GM21390 (cell line): ENCODE measurements at regions not wholly inside any gene's neighbourhood (a gene's known extent, or its start where the extent isn't known, plus 50 kb on each side); places are given as distances from the start of the nearest gene placed in this dataset.

Experiments
- ATAC-seq: cut with Tn5 transposase; IDR thresholded peaks from one replicate; pipeline ENCODE4 v1.9.1; 2021; ENCODE audit not compliant: unreplicated experiment

DNA sequence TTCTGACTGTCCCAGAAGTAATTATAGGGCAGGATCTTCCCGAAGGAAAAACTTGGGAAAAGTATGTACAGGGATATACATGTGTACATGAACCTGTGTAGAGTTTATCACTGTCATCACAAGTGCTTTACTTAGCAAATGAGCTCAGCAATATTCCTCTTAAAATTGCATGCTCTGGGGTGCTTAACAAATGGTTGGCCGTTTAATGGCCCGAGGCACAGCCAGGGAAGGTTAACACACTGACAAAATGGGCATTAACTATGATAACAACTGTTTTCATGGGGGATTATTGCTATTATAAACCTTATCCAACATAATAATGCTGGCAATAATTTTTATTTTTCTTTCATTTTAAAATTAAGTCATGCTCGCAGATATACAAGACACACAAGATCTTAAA, 459.3 kb downstream of the TUSC7 start:
- no peak for ATAC-seq

DNA sequence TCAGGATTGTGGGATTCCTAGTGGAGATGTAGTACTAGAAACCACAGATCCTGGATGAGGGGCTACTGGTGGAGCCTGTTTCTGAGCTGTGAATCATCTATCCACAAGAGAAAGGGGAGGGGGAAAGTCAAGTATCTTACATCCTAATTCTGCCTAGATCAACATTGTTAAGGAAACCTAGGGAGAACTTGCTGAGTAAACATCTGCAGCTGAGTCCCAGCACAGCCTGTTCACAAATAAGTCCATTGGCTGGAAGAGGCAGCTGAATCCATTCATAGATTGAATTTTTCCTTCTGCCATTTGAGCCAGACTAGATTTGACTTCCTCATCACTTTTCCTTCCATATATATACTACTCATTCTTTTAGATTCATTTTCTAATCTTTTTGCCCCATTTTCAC, 460.5 kb downstream of the TUSC7 start:
- ATAC-seq, result no peak

- no peak for ATAC-seq
Observed at GRCh38 chr3:117171124-117171523, 461.5 kb downstream of the TUSC7 start.

- ATAC-seq, result no peak
Observed at GRCh38 chr3:117172426-117172825, 462.8 kb downstream of the TUSC7 start.

- no peak for ATAC-seq
Observed at GRCh38 chr3:117181222-117181621, 471.6 kb downstream of the TUSC7 start.

- no peak for ATAC-seq
Observed at GRCh38 chr3:117184574-117184973, 475.0 kb downstream of the TUSC7 start.

- ATAC-seq, result no peak
Observed at GRCh38 chr3:117191245-117191644, 481.7 kb downstream of the TUSC7 start.

GRCh38 chr3:117192888-117193287, 483.3 kb downstream of the TUSC7 start:
- ATAC-seq, result no peak

DNA sequence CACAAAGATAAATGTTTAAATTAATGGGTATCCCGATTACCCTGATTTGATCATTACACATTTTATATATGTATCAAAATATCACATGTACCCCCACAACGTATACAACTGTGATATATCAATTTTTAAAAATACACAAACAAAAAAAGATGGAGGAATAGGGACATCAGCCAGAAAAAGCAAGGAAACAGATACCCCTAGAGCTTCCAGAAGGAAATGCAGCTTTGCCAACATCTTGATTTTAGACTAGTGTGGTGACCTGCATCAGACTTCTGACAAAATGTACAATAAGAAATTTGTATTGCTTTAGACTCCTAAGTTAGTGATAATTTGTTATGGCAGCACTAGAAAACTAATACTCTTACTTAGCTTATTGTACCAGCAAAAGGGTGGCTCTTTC, 483.8 kb downstream of the TUSC7 start:
- ATAC-seq, result no peak

GRCh38 chr3:117195034-117195433, 485.5 kb downstream of the TUSC7 start:
- ATAC-seq, result no peak

DNA sequence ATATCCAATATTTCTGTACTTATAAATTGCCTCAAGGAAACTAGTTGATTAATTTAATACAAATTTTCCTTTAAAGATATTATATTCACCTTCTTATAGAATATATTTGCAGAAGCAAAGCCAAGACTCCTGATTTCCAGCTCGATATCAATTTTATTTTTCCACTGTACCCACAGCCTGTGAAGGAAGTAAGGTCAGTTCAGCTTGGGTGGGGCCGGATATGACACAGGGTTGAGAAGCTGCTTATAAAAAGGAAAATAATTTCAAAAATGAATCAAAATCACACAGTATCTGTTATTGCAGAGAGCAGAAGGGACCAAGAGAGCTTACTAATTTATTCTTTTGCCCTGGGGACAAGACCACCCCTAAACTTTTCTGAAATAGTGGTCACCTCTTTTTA, 491.4 kb downstream of the TUSC7 start:
- no peak for ATAC-seq

DNA sequence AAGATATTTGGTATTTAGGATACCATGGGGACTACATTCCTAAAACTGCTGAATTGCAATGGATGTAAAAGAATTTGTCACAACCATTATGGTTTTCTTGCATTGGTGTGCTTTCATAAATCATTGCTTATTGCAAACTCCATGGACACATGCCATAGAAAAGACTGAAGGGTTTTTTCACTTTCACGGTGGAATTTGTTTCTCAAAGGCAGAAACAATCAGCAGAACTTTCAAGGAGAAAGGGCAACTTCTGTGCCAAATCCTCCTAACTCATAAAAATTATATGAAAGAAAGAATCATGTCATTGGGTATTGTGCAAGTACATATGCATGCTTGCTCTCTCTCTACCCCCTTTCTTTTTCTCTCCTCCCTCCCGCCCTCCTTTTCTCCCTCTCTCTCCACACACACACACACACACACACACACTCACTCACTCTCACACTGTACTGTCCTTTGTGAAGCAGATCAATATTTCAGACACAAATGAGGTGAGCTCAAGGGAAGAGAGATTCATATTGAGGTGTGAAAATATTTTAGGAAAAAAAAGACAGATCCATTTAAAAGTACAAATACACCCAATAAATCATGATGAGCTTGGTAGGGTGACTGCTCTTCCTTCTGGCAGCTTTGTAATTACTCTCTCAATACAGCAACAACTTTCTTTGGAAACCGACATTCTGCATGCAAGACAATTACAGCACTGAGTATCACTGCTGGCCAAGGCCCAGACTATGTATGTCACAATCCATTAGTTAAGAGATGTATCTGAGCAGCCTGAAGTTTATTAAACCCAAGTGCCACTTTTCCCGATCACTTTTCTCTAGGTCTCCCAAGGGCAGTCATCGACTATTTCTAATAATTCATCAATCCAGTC, 492.6 kb downstream of the TUSC7 start:
- no peak for ATAC-seq

DNA sequence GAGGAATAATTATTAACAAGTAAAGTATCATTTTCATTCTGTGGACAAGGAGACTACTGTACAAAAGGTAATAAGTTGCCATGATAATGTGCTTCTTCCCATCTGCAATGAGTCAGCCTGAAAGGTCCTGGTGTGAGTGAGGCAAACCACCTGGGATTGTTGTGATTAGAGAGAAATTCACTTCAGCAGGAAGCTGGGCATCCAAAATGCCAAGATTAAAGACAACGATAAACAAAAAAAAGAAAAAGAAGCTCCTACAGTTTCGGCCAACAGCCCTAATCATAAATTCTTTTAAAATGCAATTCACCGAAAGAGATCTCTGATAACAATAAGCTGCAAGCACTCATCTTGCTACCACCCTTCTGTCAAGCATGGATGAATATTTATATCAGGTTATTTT, 507.8 kb downstream of the TUSC7 start:
- no peak for ATAC-seq

- no peak for ATAC-seq
Observed at GRCh38 chr3:117217760-117218316, 508.3 kb downstream of the TUSC7 start.

- ATAC-seq, result no peak
Observed at GRCh38 chr3:117218641-117219048, 509.1 kb downstream of the TUSC7 start.

GRCh38 chr3:117219296-117219695, 509.7 kb downstream of the TUSC7 start:
- no peak for ATAC-seq

DNA sequence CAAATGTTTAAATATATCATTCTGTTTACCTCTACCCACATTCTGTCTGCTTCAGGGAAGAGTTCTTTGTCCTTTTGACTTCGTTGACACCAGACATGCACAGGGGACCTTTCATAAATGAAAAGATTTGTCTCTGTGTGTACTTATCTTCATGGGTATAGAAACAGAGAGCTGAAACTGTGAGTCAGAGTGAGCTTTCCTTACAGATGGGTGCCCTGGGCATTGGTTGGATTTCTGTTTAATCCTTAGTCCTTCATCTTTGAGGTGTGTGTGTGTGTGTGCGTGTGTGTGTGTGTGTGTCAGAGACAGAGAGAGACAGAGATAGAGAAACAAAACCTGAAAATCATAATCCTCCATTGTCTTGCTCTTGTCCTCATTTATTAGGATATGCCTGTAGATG, 517.4 kb downstream of the TUSC7 start:
- no peak for ATAC-seq

DNA sequence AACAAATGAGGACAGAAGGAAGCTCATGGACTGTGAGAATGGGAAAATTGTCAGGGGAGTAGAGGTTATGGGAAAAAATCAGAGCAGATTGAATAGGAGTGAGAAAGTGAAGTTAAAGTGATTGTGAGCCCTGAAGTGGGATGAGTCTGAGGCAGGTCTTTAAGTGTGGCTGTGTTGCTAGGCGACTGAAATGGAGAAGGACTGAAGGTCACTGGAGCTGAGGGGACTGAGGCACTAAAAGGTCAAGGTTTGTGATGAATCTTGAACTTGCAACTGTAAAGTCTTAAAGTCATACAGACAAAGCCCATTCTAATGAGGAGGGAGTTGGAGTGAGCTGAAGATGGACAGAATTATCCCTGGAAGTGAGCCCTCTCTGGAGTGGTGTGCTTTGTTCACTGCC, 518.9 kb downstream of the TUSC7 start:
- ATAC-seq, result no peak

- ATAC-seq, result no peak
Observed at GRCh38 chr3:117230924-117231323, 521.3 kb downstream of the TUSC7 start.

DNA sequence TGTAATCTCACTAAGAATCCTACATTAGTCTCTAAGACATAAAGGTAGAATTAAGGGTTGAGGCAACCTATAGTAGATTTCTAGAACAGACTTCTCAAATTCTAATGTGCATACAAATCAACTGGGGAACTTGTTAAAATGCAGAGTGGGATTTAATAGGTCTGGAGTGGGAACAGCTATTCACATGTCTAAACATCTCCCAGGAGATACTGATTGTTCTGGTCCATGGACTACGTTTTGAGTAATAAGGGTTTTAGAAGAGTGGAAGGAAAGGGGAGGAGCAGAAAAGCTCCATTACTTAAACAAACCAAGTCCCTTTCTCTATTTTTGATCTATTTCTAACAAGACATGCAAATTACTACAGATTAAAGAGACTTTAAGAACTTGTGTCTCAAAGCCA, 524.8 kb downstream of the TUSC7 start:
- ATAC-seq, result no peak

DNA sequence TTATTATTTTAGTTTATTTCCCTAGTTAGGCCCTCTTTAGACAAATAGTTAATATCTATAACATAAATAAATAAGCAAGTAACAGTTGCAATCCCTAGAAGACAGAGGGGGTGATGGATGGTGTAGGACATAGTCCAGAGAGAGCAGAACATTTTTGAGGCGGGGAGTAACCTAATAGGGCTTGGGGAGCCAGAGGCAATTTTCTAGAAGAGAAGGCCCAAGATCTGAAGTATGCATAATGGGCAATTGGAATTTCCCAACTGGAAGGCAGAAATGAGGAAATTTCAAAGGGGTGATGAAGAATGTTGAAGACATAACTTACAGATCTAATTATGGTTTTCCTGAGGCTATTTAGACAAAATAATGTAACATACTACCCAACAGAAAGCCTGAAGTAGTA, 525.7 kb downstream of the TUSC7 start:
- no peak for ATAC-seq

- no peak for ATAC-seq
Observed at GRCh38 chr3:117238806-117239205, 529.2 kb downstream of the TUSC7 start.

GRCh38 chr3:117243657-117244056, 534.1 kb downstream of the TUSC7 start:
- ATAC-seq, result no peak
